ENCODE measurements at regions not wholly inside any gene's neighbourhood (a gene's known extent, or its start where the extent isn't known, plus 50 kb on each side); places are given as distances from the start of the nearest gene placed in this dataset.
A peak's percentile ranks its signal among the peaks of the same experiment; 100 is the strongest.

- no peak overlapping the region for H2AFZ ChIP-seq (ENCODE audit: low read length)
- DNase-seq = no peak
Measured at GRCh38 chr5:28402590-28403301, 1364.4 kb upstream of the CDH9 start.

More at GRCh38 chr5:28402590-28403301, 1364.4 kb upstream of the CDH9 start:
- no peaks in the 10 kb centered on the region for H3K79me2 ChIP-seq (ENCODE audit: insufficient read depth, low read length)
- H3K18ac ChIP-seq (ENCODE audit: insufficient read length, low read depth, low read length) = no peak overlapping the region
- Mint-ChIP-seq H3K27me3 (ENCODE audit: low read depth) (no peaks in the 10 kb centered on the region), H3K9me3 (no peaks in the 10 kb centered on the region), H3K27ac (peak overlapping the region in 2 of 3 experiments; percentile 32 to 60; a peak in 1 of 7 replicates), H3K4me3 (no peak overlapping the region), H3K4me1 (peaks cover 32 to 40% of the 10 kb centered on the region in 2 experiments), H3K36me3 (ENCODE audit: insufficient read depth in 1 of 3, low read depth in 3 of 3) (peaks cover 0 to 3% (median 0%) of the 10 kb centered on the region in 3 experiments; a peak in 1 of 7 replicates)
- H3T11ph ChIP-seq (ENCODE audit: low read length) = peak overlapping the region; percentile 8
- H2BK15ac ChIP-seq (ENCODE audit: low read depth, low read length) = no peak overlapping the region
- no peak overlapping the region for H4K8ac ChIP-seq (replicated peaks; ENCODE audit: insufficient read length, low read depth, low read length)
- no peak overlapping the region for H3K27ac ChIP-seq (ENCODE audit: insufficient read length, low read depth, low read length)
- no peaks in the 10 kb centered on the region; the same call in 1 of the 2 replicates for H3K4me1 ChIP-seq (ENCODE audit: insufficient read depth, low read length)
- no peak overlapping the region for H2BK20ac ChIP-seq (ENCODE audit: low read depth, low read length, poor library complexity, severe bottlenecking)
- H2AK5ac ChIP-seq (ENCODE audit: insufficient read length, low read length) = no peak overlapping the region
- no peak overlapping the region for H4K91ac ChIP-seq (ENCODE audit: insufficient read length, low read depth, low read length)
- no peak overlapping the region for H2BK120ac ChIP-seq (ENCODE audit: low read depth, low read length, poor library complexity, severe bottlenecking)
- no peak overlapping the region for H3K23ac ChIP-seq (ENCODE audit: insufficient read length, low read depth, low read length)
- no peak overlapping the region for H4K5ac ChIP-seq (ENCODE audit: insufficient read length, low read depth, low read length)
- H3K56ac ChIP-seq (ENCODE audit: insufficient read length, low read depth, low read length) = no peak overlapping the region
- no peaks in the 10 kb centered on the region for H3K23me2 ChIP-seq (ENCODE audit: insufficient read length, low read depth, low read length, poor library complexity, severe bottlenecking)
- no peak overlapping the region for H3K14ac ChIP-seq (ENCODE audit: insufficient read depth, low read length)
- no peak overlapping the region for H3K9ac ChIP-seq (ENCODE audit: extremely low read depth, insufficient read length, low read length)
- TF ChIP-seq, protein P1, sequence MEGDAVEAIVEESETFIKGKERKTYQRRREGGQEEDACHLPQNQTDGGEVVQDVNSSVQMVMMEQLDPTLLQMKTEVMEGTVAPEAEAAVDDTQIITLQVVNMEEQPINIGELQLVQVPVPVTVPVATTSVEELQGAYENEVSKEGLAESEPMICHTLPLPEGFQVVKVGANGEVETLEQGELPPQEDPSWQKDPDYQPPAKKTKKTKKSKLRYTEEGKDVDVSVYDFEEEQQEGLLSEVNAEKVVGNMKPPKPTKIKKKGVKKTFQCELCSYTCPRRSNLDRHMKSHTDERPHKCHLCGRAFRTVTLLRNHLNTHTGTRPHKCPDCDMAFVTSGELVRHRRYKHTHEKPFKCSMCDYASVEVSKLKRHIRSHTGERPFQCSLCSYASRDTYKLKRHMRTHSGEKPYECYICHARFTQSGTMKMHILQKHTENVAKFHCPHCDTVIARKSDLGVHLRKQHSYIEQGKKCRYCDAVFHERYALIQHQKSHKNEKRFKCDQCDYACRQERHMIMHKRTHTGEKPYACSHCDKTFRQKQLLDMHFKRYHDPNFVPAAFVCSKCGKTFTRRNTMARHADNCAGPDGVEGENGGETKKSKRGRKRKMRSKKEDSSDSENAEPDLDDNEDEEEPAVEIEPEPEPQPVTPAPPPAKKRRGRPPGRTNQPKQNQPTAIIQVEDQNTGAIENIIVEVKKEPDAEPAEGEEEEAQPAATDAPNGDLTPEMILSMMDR (conservative IDR thresholded peaks at IDR 0.05) = no peak
- H3K4ac ChIP-seq (ENCODE audit: low read depth, low read length) = no peak overlapping the region
- H3K27me3 ChIP-seq (ENCODE audit: insufficient read depth, low read length) = no peaks in the 10 kb centered on the region
- H3K79me1 ChIP-seq (ENCODE audit: insufficient read depth, low read depth, low read length, poor library complexity, severe bottlenecking) = no peaks in the 10 kb centered on the region
- H2BK5ac ChIP-seq (ENCODE audit: insufficient read length, low read length) = no peak overlapping the region
- H2BK12ac ChIP-seq (ENCODE audit: insufficient read length, low read depth, low read length) = no peak overlapping the region
- WGBS (ENCODE audit: extremely low coverage, insufficient read length, low lambda C conversion rate) = no CpG with 5 or more reads among the region's 3 CpGs
- no peak overlapping the region for H3K4me2 ChIP-seq (ENCODE audit: insufficient read depth, insufficient read length, low read length)
- no peaks in the 10 kb centered on the region for H3K9me3 ChIP-seq (ENCODE audit: control insufficient read depth, low read depth, low read length)
- no peaks in the 10 kb centered on the region for H4K20me1 ChIP-seq (ENCODE audit: control insufficient read depth, insufficient read depth, insufficient read length)

All from H9 (cell line).